Effector memory CD8-positive, alpha-beta T cell (primary cell): ENCODE measurements at regions not wholly inside any gene's neighbourhood (a gene's known extent, or its start where the extent isn't known, plus 50 kb on each side); places are given as distances from the start of the nearest gene placed in this dataset.
"Not testable (repeated sequence)": the region's sequence is repeated elsewhere in the genome, so short reads cannot be mapped to it uniquely, and the experiment has no call there.

Experiments used
- ATAC-seq: fragments of 150-1000 bp; cut with Tn5 transposase; replicated peaks from 2 replicates; pipeline ENCODE4 v1.10.0; 2021; ENCODE audit warnings: mild to moderate bottlenecking, moderate library complexity
- DNase-seq, 3 experiments: peaks; one replicate each; pipeline ENCODE4 v3.0.0; 2021
- H3K27ac Mint-ChIP-seq, 2 donors: one replicate each; pipeline ENCODE4 v1.8.0; 2022; ENCODE audit warnings: mild to moderate bottlenecking in 2 of 2, mixed read lengths in 2 of 2, moderate library complexity in 2 of 2
- H3K27me3 Mint-ChIP-seq, 2 donors: one replicate each; pipeline ENCODE4 v1.8.0; 2022; ENCODE audit warnings: mixed read lengths in 2 of 2
- H3K36me3 Mint-ChIP-seq: one replicate; pipeline ENCODE4 v1.8.0; 2022; ENCODE audit warnings: mild to moderate bottlenecking, moderate library complexity, mixed read lengths; ENCODE audit not compliant: insufficient read depth
- H3K4me1 Mint-ChIP-seq, 2 donors: one replicate each; pipeline ENCODE4 v1.8.0; 2022; ENCODE audit warnings: low read depth in 2 of 2, mixed read lengths in 2 of 2
- H3K4me3 Mint-ChIP-seq, 2 donors: one replicate each; pipeline ENCODE4 v1.8.0; 2022; ENCODE audit warnings: mild to moderate bottlenecking in 2 of 2, mixed read lengths in 2 of 2, moderate library complexity in 2 of 2
- H3K9me3 Mint-ChIP-seq, 2 donors: one replicate each; pipeline ENCODE4 v1.8.0; 2022; ENCODE audit warnings: mixed read lengths in 2 of 2

- not testable (repeated sequence) for DNase-seq, H3K36me3 Mint-ChIP-seq, ATAC-seq, H3K4me1 Mint-ChIP-seq, H3K27ac Mint-ChIP-seq, H3K4me3 Mint-ChIP-seq, H3K27me3 Mint-ChIP-seq
- peaks cover 7 to 26% of the 10 kb centered on the region in 2 donors for H3K9me3 Mint-ChIP-seq
Measured at GRCh38 chr3:165936081-165936480, 98.9 kb upstream of the BCHE start.

- H3K4me3 Mint-ChIP-seq, ATAC-seq, DNase-seq, H3K36me3 Mint-ChIP-seq, H3K27ac Mint-ChIP-seq, H3K27me3 Mint-ChIP-seq, H3K4me1 Mint-ChIP-seq: not testable (repeated sequence)
- H3K9me3 Mint-ChIP-seq = peaks cover 13 to 14% of the 10 kb centered on the region in 2 donors
Measured at GRCh38 chr3:165924301-165924791, 87.1 kb upstream of the BCHE start.

- ATAC-seq = no peak
Measured at GRCh38 chr3:165920984-165921383, 83.8 kb upstream of the BCHE start.

GRCh38 chr3:165919284-165919683, 82.1 kb upstream of the BCHE start:
- Mint-ChIP-seq H3K9me3 (peaks cover 10 to 11% of the 10 kb centered on the region in 2 donors), H3K36me3 (no peaks in the 10 kb centered on the region), H3K27me3 (no peaks in the 10 kb centered on the region), H3K27ac (no peak overlapping the region), H3K4me3 (no peak overlapping the region), H3K4me1 (no peaks in the 10 kb centered on the region)
- ATAC-seq (no peak), DNase-seq (no peak)

More at GRCh38 chr3:165920984-165921383, 83.8 kb upstream of the BCHE start:
- Mint-ChIP-seq H3K27ac (no peak overlapping the region), H3K9me3 (peaks cover 13 to 15% of the 10 kb centered on the region in 2 donors), H3K27me3 (no peaks in the 10 kb centered on the region), H3K4me3 (no peak overlapping the region), H3K36me3 (no peaks in the 10 kb centered on the region), H3K4me1 (no peaks in the 10 kb centered on the region)
- no peak for DNase-seq

- Mint-ChIP-seq H3K4me1 (no peaks in the 10 kb centered on the region), H3K9me3 (peaks cover 10 to 11% of the 10 kb centered on the region in 2 donors), H3K4me3 (no peak overlapping the region), H3K27ac (no peak overlapping the region), H3K27me3 (no peaks in the 10 kb centered on the region), H3K36me3 (no peaks in the 10 kb centered on the region)
- ATAC-seq = no peak
- no peak for DNase-seq
Measured at GRCh38 chr3:165918657-165918979, 81.4 kb upstream of the BCHE start.

- not testable (repeated sequence) for DNase-seq, H3K27ac Mint-ChIP-seq, H3K36me3 Mint-ChIP-seq, ATAC-seq, H3K4me3 Mint-ChIP-seq, H3K27me3 Mint-ChIP-seq, H3K9me3 Mint-ChIP-seq, H3K4me1 Mint-ChIP-seq
Measured at GRCh38 chr3:165917938-165918656, 80.9 kb upstream of the BCHE start.

- peaks cover 10% of the 10 kb centered on the region in 2 donors for H3K9me3 Mint-ChIP-seq
- H3K36me3 Mint-ChIP-seq, H3K4me3 Mint-ChIP-seq, H3K27ac Mint-ChIP-seq, ATAC-seq, DNase-seq, H3K27me3 Mint-ChIP-seq, H3K4me1 Mint-ChIP-seq: not testable (repeated sequence)
Measured at GRCh38 chr3:165915104-165915503, 77.9 kb upstream of the BCHE start.

GRCh38 chr3:165903885-165904630, 66.8 kb upstream of the BCHE start:
- DNase-seq (no peak), ATAC-seq (no peak)
- Mint-ChIP-seq H3K4me1 (no peaks in the 10 kb centered on the region), H3K27me3 (no peaks in the 10 kb centered on the region), H3K36me3 (no peaks in the 10 kb centered on the region), H3K4me3 (no peak overlapping the region), H3K9me3 (peaks cover 8% of the 10 kb centered on the region in 2 donors), H3K27ac (no peak overlapping the region)

- peaks cover 12 to 13% of the 10 kb centered on the region in 2 donors for H3K9me3 Mint-ChIP-seq
- no peaks in the 10 kb centered on the region for H3K4me1 Mint-ChIP-seq
- no peaks in the 10 kb centered on the region for H3K27me3 Mint-ChIP-seq
- H3K4me3 Mint-ChIP-seq = no peak overlapping the region
- no peak overlapping the region for H3K27ac Mint-ChIP-seq
- ATAC-seq = no peak
- DNase-seq = no peak
- no peaks in the 10 kb centered on the region for H3K36me3 Mint-ChIP-seq
Measured at GRCh38 chr3:165899066-165899465, 61.8 kb upstream of the BCHE start.

- Mint-ChIP-seq H3K36me3 (no peaks in the 10 kb centered on the region), H3K4me1 (no peaks in the 10 kb centered on the region), H3K9me3 (peaks cover 8 to 18% of the 10 kb centered on the region in 2 donors), H3K27me3 (no peaks in the 10 kb centered on the region), H3K27ac (no peak overlapping the region), H3K4me3 (no peak overlapping the region)
- no peak for DNase-seq
- no peak for ATAC-seq
Measured at GRCh38 chr3:165897137-165897536, 59.9 kb upstream of the BCHE start.

GRCh38 chr3:165895919-165896318, 58.7 kb upstream of the BCHE start:
- no peaks in the 10 kb centered on the region for H3K27me3 Mint-ChIP-seq
- H3K4me3 Mint-ChIP-seq = no peak overlapping the region
- no peaks in the 10 kb centered on the region for H3K4me1 Mint-ChIP-seq

GRCh38 chr3:165892565-165892964, 55.3 kb upstream of the BCHE start:
- H3K27me3 Mint-ChIP-seq = no peaks in the 10 kb centered on the region
- no peak for DNase-seq
- no peak overlapping the region for H3K27ac Mint-ChIP-seq
- no peak for ATAC-seq
- no peaks in the 10 kb centered on the region for H3K36me3 Mint-ChIP-seq
- peaks cover 8 to 18% of the 10 kb centered on the region in 2 donors for H3K9me3 Mint-ChIP-seq
- no peaks in the 10 kb centered on the region for H3K4me1 Mint-ChIP-seq
- H3K4me3 Mint-ChIP-seq = no peak overlapping the region

More at GRCh38 chr3:165895919-165896318, 58.7 kb upstream of the BCHE start:
- ATAC-seq = no peak
- Mint-ChIP-seq H3K36me3 (no peaks in the 10 kb centered on the region), H3K27ac (no peak overlapping the region), H3K9me3 (peaks cover 8 to 18% of the 10 kb centered on the region in 2 donors)
- DNase-seq = no peak
